ENCODE measurements at regions not wholly inside any gene's neighbourhood (a gene's known extent, or its start where the extent isn't known, plus 50 kb on each side); places are given as distances from the start of the nearest gene placed in this dataset.
"Not testable (repeated sequence)": the region's sequence is repeated elsewhere in the genome, so short reads cannot be mapped to it uniquely, and the experiment has no call there.

GRCh38 chr3:162584986-162585385, 1088.4 kb downstream of the OTOL1 start:
- DNase-seq, result no peak

GRCh38 chr3:162586591-162586990, 1090.0 kb downstream of the OTOL1 start:
- no peak for DNase-seq

- DNase-seq, result no peak
Measured at GRCh38 chr3:162597226-162597625, 1100.6 kb downstream of the OTOL1 start.

GRCh38 chr3:162598500-162598899, 1101.9 kb downstream of the OTOL1 start:
- not testable (repeated sequence) for DNase-seq

DNA sequence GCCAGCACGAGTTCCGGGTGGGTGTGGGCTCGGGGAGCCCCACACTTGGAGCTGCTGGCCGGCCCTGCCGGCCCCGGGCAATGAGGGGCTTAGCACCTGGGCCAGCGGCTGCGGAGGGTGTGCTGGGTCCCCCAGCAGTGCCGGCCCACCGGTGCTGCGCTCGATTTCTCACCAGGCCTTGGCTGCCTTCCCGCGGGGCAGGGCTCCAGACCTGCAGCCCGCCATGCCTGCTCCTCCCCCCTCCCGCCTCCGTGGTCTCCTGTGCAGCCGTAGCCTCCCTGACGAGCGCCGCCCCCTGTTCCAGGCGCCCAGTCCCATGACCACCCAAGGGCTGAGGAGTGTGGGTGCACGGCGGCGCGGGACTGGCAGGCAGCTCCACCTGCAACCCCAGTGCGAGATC, 1103.1 kb downstream of the OTOL1 start:
- not testable (repeated sequence) for DNase-seq

- DNase-seq, result no peak
Measured at GRCh38 chr3:162601101-162601670, 1104.6 kb downstream of the OTOL1 start.

- no peak for DNase-seq
Measured at GRCh38 chr3:162602619-162603018, 1106.0 kb downstream of the OTOL1 start.

- no peak for DNase-seq
Measured at GRCh38 chr3:162605651-162606204, 1109.1 kb downstream of the OTOL1 start.

DNA sequence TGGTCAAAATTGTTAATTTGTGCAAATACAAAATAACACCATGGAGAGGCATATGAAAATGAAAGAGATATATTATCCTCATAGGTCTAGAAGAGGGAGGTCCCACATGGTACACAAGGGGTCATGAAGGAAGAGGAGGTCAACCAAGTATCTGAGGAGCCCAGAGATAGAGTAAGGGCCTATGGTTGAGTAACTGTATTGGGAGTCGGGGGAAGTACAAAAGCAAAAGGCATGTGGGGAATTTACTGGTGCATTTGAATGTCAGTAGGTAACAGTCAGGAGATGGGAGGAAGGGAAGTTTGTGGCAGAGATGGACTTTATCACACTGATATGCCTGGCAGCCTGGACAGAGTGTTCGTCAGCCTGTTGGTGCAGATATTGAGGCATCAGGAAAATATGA, 1113.7 kb downstream of the OTOL1 start:
- no peak for DNase-seq

DNA sequence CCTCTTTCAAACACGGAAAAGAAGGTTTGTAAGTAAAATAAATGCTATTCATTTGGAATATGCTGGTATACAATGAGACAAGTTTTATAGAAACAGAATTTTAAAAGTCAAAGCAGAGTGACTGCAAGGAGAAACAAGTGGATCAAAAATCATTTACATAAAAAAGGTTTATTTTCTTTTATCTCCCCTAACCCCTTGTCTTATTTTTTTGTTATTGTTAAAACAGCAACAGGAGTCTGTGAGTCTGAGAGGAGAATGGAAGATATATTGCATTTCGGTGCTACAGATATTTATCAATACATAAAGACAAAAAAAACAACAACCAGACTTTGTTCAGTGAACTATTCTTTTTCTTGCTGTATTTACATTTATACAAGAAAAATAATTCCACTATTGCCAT, 1116.4 kb downstream of the OTOL1 start:
- no peak for DNase-seq

DNA sequence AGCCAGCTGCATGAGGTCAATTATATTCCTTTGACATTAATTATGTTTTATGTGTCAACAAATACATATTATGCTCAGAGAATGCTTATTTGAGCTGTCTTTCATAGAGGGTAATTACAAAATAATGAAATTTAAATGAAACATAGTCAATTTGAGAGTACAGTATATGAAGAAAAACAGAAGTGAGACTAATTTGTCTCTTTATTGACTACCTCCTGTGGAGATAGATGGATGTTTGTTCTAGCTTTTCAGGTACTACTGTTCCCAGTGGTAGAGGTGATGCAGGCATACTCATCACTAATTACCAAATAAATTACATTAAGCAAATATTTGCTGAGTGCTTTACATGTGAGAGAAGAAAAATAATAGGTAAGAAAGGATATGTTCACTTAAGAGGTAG, 1129.6 kb downstream of the OTOL1 start:
- no peak for DNase-seq

- DNase-seq, result no peak
Measured at GRCh38 chr3:162628531-162628930, 1131.9 kb downstream of the OTOL1 start.

DNA sequence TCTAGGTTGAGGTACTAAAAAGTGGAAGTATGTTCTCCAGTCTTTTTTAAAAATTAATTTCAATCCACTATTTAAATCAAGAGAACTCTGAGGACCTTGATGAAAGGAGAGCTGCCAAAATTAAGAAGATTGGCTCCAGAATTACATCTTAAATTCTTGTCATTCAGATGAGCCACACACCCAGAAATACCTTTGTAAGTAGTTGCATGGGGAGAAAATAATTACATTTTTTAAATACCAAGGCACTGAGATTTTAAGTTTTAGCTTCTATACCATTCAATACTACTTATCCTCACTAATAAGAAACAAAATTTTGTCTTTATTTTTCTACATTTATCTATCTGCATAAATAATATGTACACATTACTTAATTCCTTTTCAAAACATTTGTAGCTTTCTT, 1132.8 kb downstream of the OTOL1 start:
- DNase-seq, result no peak

GRCh38 chr3:162632672-162633071, 1136.1 kb downstream of the OTOL1 start:
- DNase-seq, result no peak

GRCh38 chr3:162640208-162640607, 1143.6 kb downstream of the OTOL1 start:
- DNase-seq, result not testable (repeated sequence)

DNA sequence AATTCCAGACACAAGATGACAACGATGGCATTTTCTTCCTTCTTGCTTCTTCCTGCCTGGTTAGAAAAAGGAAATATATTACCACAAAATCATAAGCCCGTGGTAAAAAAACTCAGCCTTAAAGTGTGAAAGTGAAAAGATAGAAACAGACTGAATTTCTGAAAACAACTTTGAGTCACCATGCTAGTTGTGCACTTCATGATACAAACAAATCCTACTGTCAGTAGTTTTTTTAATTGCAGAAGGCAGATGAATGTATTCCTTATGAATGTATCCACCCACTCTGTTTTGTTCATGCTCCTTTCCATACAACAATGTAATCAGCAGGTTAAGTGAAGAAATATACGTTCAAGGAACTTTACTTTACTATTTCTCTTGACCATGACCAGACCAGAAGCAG, 1144.7 kb downstream of the OTOL1 start:
- DNase-seq, result no peak

DNA sequence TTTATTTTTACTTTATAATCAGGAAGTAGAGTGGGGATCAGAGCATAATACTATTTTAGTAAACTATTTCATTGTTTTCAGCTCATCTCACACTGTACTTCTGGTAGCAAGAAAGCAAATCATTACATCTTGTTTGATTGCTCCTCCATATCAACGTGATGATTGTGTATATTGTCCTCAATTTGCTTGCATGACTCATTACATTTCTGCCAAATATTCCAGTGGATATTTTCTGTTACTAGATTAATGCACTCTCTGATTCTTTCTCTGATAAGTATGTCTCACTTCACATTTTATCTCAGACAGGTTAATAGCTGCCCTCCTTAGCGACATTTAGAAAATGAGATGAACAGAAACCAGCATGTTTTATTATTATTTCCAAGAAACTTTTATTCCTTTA, 1145.3 kb downstream of the OTOL1 start:
- DNase-seq, result no peak

- no peak for DNase-seq
Measured at GRCh38 chr3:162643245-162643644, 1146.6 kb downstream of the OTOL1 start.

- DNase-seq, result no peak
Measured at GRCh38 chr3:162647321-162647720, 1150.7 kb downstream of the OTOL1 start.

DNA sequence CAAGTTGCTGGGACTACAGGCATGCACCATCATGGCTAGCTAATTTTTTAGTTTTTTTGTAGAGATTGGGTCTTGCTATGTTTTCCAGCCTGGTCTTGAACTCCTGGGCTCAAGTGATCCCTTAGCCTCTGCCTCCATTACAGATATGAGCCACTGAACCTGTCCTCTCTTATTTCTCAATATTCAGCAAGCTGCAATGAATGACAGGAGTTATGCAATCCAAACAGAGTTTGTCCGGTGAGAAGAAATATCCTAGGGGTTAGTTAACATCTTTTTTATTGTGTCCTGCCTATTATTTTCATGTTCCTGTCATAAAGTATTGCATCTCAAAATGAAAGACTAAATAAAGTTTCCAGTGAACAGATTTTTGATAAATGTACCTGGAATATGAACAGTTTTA, 1161.4 kb downstream of the OTOL1 start:
- no peak for DNase-seq

DNA sequence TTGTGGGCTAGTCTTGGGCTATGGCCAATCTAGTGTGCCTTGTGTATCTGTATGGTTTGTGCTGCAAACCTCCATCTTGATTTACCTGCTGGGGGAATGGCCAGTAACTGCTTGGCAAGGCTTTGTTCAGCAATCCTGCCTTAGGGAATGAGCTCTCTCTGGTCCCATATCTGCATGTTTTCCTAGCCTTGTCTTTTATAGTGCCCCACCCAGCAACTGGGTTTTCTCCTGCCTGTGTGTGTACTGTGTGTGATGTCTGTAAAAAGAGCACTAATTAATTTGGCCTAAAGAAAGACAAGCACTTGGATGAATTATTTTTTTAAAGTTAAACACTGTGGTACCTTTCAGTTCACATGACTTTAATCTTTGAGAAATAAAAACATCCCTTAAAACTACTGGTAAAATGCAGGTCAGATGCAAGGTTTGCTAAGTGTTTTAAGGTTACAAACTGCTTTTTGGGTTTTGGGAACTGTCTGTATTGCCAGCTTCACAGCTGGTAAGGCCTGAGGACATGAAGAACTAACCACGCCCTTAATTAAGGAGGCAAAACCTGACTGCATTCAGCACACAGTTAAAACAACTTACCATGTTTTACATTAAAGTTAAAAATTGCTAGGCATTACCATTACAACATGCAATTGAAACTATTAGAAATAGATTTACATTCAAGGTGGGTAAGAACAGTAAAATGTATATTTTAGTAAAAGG, 1169.2 kb downstream of the OTOL1 start:
- no peak for DNase-seq

- no peak for DNase-seq
Measured at GRCh38 chr3:162666835-162667234, 1170.2 kb downstream of the OTOL1 start.

DNA sequence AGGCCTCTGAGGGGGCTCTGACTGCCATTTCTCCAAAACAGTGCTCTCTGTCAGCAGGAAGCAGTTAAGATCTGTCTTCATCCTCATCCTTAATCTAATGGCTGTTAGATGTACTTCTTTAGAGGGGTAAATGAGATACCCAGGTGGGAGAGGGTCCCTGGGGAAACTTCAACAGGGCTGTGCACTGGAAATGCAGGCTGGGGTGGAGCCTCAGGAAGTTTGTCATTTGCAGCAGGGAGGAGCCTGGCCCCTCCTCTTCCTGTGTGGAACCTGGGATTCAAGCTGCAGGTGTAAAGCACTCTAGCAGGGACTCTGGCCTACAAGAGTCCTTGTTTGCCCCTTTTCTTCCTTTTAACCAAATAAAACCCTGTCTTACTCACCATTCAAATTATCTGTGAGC, 1173.6 kb downstream of the OTOL1 start:
- no peak for DNase-seq

DNA sequence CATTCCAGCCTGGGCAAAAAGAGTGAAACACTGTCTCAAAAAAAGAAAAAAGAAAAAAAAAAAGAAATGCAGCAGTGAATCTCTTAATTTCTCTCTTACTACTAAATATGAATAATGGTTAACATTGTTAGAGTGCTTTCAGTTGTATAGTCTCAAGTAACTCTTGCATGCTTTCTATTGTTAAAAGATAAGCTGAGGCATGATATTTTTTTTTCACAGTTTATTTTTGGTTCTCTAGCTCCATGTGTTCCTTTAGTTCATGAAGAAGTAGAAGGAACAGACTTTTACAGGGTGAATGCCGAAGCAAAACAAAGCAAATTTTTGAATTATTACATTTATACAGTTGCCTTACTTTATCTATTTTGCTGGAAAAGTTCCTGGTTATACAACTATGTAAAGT, 1180.9 kb downstream of the OTOL1 start:
- no peak for DNase-seq

- no peak for DNase-seq
Measured at GRCh38 chr3:162678941-162679340, 1182.3 kb downstream of the OTOL1 start.
